GM18870 (cell line): ENCODE measurements at regions not wholly inside any gene's neighbourhood (a gene's known extent, or its start where the extent isn't known, plus 50 kb on each side); places are given as distances from the start of the nearest gene placed in this dataset.

Source experiments
- ATAC-seq: cut with Tn5 transposase; IDR thresholded peaks from one replicate; pipeline ENCODE4 v1.9.1; 2021; ENCODE audit warnings: moderate library complexity; ENCODE audit not compliant: unreplicated experiment

GRCh38 chr10:4691776-4692175, 134.2 kb upstream of the AKR1E2 start:
- no peak for ATAC-seq

GRCh38 chr10:4691301-4691700, 134.7 kb upstream of the AKR1E2 start:
- ATAC-seq: no peak

DNA sequence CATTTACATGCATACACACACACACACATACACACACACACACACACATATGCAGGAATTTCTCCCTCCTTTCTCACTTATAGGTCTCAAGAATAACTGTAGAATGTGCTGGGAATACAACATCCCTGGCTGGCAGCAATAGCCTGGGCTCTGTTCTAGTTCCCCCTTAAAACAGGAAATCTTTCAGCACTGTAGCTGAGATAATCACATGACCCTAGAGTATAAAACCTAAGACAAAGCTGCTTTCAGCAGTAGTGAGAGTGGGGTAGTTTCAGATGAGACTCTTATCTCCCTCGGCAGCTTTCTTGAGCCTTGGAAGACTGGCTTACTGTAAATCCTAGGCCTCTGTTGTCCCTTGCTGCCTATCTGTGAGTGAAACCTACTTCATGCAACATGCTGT, 137.4 kb upstream of the AKR1E2 start:
- no peak for ATAC-seq

GRCh38 chr10:4688168-4688567, 137.8 kb upstream of the AKR1E2 start:
- ATAC-seq: no peak

GRCh38 chr10:4687397-4687796, 138.6 kb upstream of the AKR1E2 start:
- no peak for ATAC-seq

DNA sequence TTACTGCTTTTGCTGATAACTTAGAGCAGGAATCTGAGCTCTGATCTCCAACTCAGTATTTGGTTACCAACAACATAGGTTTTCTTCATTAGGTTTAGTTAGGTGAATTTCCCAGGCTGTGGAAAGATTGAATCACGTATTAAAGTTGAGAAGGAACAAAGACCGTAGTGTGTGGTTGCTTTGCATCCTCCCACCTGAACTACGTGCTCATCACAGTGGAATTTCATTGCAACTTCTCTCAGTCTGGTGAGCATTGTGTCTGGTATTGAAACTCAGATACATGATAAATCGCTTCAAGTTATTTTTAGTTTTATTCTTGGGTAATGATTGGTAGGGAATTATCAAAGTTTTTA, 139.4 kb upstream of the AKR1E2 start:
- no peak for ATAC-seq

GRCh38 chr10:4685904-4686643, 139.9 kb upstream of the AKR1E2 start:
- no peak for ATAC-seq

DNA sequence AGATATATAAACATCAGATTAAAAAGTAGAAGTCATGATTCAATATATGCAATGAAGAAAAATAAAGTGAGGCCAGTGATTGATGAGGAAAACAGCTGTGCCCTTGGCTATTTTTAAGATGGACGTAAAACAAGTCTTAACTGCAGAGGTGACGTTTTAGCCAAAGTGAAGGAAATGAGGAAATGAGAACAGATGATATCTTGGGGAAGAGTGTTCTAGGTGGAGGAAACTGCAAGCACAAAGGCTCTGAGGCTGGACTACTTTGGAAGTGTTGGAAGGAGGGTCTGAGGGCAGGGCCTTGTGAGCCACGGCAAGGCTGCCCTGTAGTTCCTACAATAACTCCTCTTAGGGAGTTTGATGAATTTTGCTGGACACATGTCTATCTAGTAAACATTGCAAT, 140.5 kb upstream of the AKR1E2 start:
- ATAC-seq: no peak

DNA sequence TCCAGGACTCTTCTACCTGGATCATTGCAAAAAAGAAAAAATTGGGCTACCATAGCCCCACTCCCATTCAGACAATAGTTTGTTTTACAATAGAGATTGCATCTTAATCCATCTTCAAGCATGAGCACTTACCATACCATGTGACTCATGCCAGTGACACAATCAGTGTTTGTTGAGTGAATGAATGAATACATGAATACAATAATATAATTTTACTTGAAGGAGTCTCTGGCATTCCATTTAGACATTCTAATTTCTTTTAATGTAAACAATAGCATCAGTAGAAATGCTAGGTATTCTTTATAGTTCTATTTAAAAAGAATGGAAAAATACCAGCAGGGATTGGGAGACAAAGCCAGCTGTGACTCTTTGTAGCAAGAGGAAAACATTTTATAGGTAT, 141.6 kb upstream of the AKR1E2 start:
- ATAC-seq: no peak

- ATAC-seq: no peak
Measured at GRCh38 chr10:4683838-4684237, 142.2 kb upstream of the AKR1E2 start.

DNA sequence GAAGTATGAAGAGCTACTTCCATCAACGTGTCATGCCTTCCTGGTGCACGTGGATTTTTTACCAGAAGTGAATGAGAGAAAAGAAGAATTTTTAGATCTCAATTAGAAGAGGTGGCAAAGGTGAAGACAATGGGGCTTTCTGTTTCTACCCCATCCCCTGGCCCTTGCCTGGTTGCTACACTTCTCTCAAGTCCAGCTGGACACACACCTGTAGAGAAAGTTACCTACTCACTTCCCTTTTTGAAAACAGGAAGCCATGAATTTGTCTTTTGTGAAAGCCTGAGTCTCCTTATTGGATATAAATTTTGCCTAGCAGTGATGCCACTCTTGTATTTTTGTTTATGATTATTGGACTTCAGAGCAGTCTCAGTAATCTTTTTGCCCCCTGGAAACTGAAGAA, 142.9 kb upstream of the AKR1E2 start:
- ATAC-seq: no peak

- no peak for ATAC-seq
Measured at GRCh38 chr10:4678951-4679671, 146.9 kb upstream of the AKR1E2 start.

- no peak for ATAC-seq
Measured at GRCh38 chr10:4678023-4678950, 147.7 kb upstream of the AKR1E2 start.

GRCh38 chr10:4677296-4678021, 148.5 kb upstream of the AKR1E2 start:
- no peak for ATAC-seq

DNA sequence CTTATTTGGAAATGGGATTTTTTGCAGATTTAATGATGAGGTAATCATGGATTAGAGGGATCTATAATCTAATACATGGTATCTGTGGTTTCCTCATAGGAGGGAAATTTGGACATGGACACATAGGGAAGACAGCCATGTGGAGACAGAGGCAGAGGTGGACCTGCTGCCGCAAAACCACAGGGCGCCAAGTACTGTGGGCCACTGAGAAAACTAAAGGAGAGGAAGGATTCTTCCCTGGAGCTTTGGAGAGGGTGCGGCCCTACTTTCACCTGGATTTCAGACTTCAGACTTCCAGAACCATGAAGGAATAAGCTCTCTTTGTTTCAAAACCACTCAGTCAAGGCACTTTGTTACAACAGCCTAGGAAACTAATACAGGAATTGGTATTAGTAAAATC, 149.4 kb upstream of the AKR1E2 start:
- ATAC-seq: no peak

DNA sequence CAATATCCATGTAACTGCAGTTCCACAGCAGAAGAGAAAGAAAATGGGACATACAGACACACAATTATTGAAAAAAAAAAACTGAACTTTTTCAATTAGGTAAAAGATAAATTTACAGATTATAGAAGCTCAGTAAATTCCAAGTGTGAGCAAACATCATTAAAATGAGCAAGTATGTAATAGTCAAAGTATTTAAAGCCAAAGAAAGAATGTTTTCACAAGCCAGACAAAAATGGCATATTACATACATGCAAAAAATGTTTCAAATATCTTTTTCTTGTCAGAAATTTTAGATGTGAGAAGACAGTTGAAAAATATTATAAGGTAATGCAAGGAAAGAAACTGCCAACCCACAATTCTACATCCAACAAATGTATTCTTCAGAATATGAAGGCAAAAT, 150.2 kb upstream of the AKR1E2 start:
- ATAC-seq: no peak

DNA sequence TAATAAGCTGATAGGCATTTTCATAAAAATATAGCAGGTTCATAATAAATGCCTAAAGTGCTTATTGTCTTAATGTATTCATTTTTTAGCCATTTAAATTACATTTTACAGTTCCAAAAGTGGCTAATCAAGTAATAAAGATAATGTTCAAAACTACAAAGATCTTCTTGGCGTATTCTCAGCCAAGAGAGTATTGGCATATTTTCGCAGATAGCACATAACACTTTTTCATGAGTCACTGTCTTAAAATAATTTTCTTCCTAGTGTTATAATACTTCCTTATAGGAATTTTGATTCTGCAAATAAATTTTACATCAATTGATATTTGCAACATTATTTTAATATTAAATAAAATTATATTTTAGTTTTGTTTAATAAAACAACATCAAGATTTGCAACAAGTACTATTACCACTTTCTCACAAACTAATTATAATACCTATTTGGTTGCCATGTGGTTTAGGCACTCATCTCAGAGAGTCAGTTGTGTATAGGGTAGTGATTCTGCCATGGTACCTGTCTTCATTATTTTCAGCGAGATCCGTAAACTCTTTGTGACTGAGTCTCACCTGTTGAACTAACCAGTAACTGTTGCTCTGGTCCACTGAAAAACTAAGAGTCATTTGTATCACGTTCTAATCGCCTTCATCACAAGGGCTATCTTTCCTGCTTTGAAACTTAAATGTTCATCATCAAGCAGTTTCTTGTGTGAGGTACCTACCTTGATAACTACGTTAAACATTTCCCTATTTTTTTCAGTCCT, 152.5 kb upstream of the AKR1E2 start:
- no peak for ATAC-seq

DNA sequence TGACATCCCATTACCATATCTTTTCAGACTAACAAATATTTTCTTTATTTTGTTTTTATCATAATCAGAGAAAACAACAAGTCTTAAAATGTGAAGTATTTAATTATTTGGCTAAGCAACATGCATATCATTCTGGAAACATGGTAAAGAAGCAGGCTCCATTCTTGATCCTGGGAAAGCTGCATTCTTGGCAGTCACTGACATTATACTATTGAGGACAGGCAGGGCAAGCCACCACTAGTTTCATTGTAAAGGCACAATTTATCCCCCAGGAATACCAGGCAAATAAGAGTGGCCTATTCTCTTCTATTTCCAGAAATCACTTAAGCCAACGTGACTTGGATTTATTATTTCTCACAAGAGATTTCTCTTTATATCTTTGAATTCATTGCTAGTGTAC, 153.8 kb upstream of the AKR1E2 start:
- ATAC-seq: no peak

DNA sequence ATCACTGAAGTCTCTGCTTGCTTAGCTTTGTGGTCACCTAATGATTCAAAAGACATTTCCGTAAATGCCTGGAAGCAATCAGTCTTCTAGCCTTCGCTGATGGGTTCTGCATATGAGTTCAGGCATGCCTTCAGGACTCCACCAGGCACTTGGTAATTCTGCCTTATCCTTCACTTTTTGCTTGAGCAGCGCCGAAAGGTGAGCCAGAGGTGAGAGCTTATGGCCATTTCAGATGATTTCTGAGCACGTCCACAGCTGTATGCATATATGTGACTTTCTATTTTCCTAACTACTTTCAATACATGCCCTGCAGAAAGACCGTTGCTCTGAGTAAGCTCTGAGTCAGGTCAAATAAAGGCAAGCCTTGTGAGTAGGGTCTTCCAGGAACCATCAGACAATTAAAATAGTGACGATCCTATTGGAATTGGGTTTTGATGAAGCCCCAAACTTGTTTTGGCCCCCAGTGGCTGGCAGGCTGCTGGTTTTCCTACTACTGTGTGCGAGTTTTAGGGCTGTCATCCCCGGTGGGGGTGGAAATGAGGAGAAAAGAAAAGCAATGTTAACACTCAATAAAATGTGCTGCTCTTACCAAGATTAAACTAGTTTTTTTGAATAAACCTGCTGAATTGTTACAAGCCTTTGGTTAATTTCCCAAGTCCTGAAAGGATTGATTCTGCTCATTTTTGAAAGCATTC, 154.4 kb upstream of the AKR1E2 start:
- no peak for ATAC-seq

DNA sequence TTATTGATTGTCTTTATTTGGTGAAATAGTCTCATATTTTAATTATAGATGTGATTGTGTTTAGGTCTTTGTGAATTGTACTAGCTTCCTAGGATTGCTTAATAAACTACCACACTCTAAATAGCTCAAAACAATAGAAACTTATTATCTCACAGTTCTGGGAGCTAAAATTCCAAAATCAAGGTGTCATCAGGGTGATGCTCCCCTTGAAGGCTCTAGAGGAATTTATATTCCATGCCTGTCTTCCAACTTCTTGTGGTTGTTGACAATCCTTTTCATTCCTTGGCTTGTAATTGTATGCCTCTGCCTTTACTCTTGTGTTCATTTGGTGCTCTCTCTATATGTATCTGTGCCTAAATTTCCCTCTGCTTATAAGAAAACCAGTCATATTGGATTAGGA, 155.3 kb upstream of the AKR1E2 start:
- no peak for ATAC-seq
